Endothelial cell of umbilical vein (primary cell): ENCODE measurements at regions not wholly inside any gene's neighbourhood (a gene's known extent, or its start where the extent isn't known, plus 50 kb on each side); places are given as distances from the start of the nearest gene placed in this dataset.

Experiments
- BruUV-seq: library from RNA; stranded (reverse); fragments of 400-500 nt; replicated peaks from 2 replicates; lab custom pipeline; 2021; lab: Mats Ljungman, UMichigan
- CTCF ChIA-PET: fragments of 300-600, 350-600 bp; sonication (Branson Sonifier 250); formaldehyde crosslinking; loops from one replicate; lab custom pipeline; 2021; ENCODE audit warnings: antibody characterized with exemption, inconsistent platforms; lab: Charles Lee
- POLR2A ChIA-PET: fragments of 300-600, 350-600 bp; sonication (Branson Sonifier 250); formaldehyde crosslinking; loops from one replicate; lab custom pipeline; 2021; ENCODE audit warnings: antibody characterized with exemption, inconsistent platforms; lab: Charles Lee
- DNase-seq: peaks from one replicate; pipeline ENCODE4 v3.0.0-alpha.2; 2011; ENCODE audit warnings: low read depth, low spot score
- FAIRE-seq: peaks from 2 replicates; lab custom pipeline; 2011; peaks lifted over from hg19 to GRCh38; lab: Jason Lieb, UNC
- H2AFZ ChIP-seq: 2 replicates; pipeline ENCODE4 v1.6.0; 2012; ENCODE audit warnings: low read depth, low read length, control low read depth, inconsistent platforms
- H3K27ac ChIP-seq: 2 replicates; pipeline ENCODE4 v1.5.1; 2011; ENCODE audit warnings: low read depth, mild to moderate bottlenecking, control low read depth, low read length, moderate library complexity; ENCODE audit not compliant: insufficient read depth
- H3K27me3 ChIP-seq, 2 experiments: 2 replicates each; pipeline versions ENCODE4 v1.6.0 to v1.6.1; 2011; ENCODE audit warnings: low read length in 2 of 2, mixed read lengths in 1 of 2; ENCODE audit not compliant: control insufficient read depth in 2 of 2, insufficient read depth in 2 of 2
- H3K36me3 ChIP-seq, 2 experiments: 2 replicates in 1 of 2; 3 replicates in 1 of 2; pipeline ENCODE4 v1.5.1; 2011; ENCODE audit warnings: low read length in 2 of 2, mild to moderate bottlenecking in 1 of 2, moderate library complexity in 1 of 2; ENCODE audit not compliant: control insufficient read depth in 2 of 2, insufficient read depth in 2 of 2; ENCODE audit errors: extremely low read depth in 1 of 2
- H3K4me1 ChIP-seq: 3 replicates; pipeline ENCODE4 v1.5.1; 2011; ENCODE audit warnings: mild to moderate bottlenecking, low read length; ENCODE audit not compliant: control insufficient read depth, insufficient read depth; ENCODE audit errors: extremely low read depth
- H3K4me2 ChIP-seq: 2 replicates; pipeline ENCODE4 v1.6.1; 2011; ENCODE audit warnings: low read length, control low read depth, mixed read lengths; ENCODE audit not compliant: insufficient read depth
- H3K4me3 ChIP-seq, 3 experiments: fragments of 200-600 bp in 1 of 3; sonication (generic), shearing (Covaris generic) in 1 of 3; replicated peaks in 1 of 3; 2 replicates each; pipeline ENCODE4 v1.5.1; 2011 to 2016; ENCODE audit warnings: control low read depth in 3 of 3, low read length in 3 of 3, mild to moderate bottlenecking in 2 of 3, inconsistent platforms in 1 of 3, low read depth in 1 of 3, moderate library complexity in 1 of 3; ENCODE audit not compliant: insufficient read depth in 1 of 3
- H3K79me2 ChIP-seq: 2 replicates; pipeline ENCODE4 v1.6.0; 2012; ENCODE audit warnings: low read length, inconsistent platforms; ENCODE audit not compliant: control insufficient read depth, insufficient read depth
- H3K9ac ChIP-seq: replicated peaks from 2 replicates; pipeline ENCODE3; 2011; ENCODE audit warnings: low read length, control low read depth; ENCODE audit not compliant: insufficient read depth; ENCODE audit errors: extremely low read depth
- H3K9me1 ChIP-seq: replicated peaks from 3 replicates; pipeline ENCODE4 v1.6.0; 2011; ENCODE audit warnings: mild to moderate bottlenecking, low read length; ENCODE audit not compliant: control insufficient read depth, insufficient read depth; ENCODE audit errors: extremely low read depth
- H3K9me3 ChIP-seq: replicated peaks from 2 replicates; pipeline ENCODE4 v1.5.1; 2012; ENCODE audit warnings: low read length, inconsistent platforms; ENCODE audit not compliant: control insufficient read depth, insufficient read depth
- H4K20me1 ChIP-seq: replicated peaks from 2 replicates; pipeline ENCODE3; 2011; ENCODE audit warnings: mild to moderate bottlenecking, low read length; ENCODE audit not compliant: control insufficient read depth, insufficient read depth; ENCODE audit errors: extremely low read depth
- EZH2 ChIP-seq: IDR thresholded peaks from 2 replicates; pipeline ENCODE4 v1.6.1; 2012; ENCODE audit warnings: borderline replicate concordance, low read depth, mild to moderate bottlenecking, moderate library complexity, low read length, inconsistent platforms; ENCODE audit not compliant: severe bottlenecking
- FOS ChIP-seq: IDR thresholded peaks from 2 replicates; pipeline ENCODE4 v1.6.1; 2011; ENCODE audit warnings: mild to moderate bottlenecking, low read length, moderate library complexity, borderline replicate concordance; ENCODE audit not compliant: insufficient read depth
- GATA2 ChIP-seq: IDR thresholded peaks from 2 replicates; pipeline ENCODE4 v1.7.0; 2011; ENCODE audit warnings: low read depth, mild to moderate bottlenecking, moderate library complexity, mixed read lengths, low read length; ENCODE audit not compliant: insufficient read length, insufficient read depth
- JUN ChIP-seq: IDR thresholded peaks from 2 replicates; pipeline ENCODE4 v1.6.1; 2011; ENCODE audit warnings: borderline replicate concordance, low read depth; ENCODE audit not compliant: insufficient read length, insufficient read depth
- MYC ChIP-seq: IDR thresholded peaks from one replicate; pipeline ENCODE4 v1.6.1; 2011; ENCODE audit warnings: mild to moderate bottlenecking, low read depth, low read length
- POLR2A ChIP-seq: IDR thresholded peaks from 2 replicates; pipeline ENCODE4 v1.6.1; 2012; ENCODE audit warnings: low read depth, mild to moderate bottlenecking, control low read depth, low read length
- POLR2AphosphoS5 ChIP-seq: IDR thresholded peaks from 2 replicates; pipeline ENCODE4 v1.6.1; 2012; ENCODE audit warnings: low read depth, mild to moderate bottlenecking, control low read depth, low read length, moderate library complexity; ENCODE audit not compliant: insufficient read depth
- dilution Hi-C: fragments of 300-500 bp; cut with MboI; formaldehyde crosslinking; loops from one replicate; pipeline ENCODE4 v1.15.0; 2019; ENCODE audit warnings: low sequenced_read_pairs; ENCODE audit not compliant: extremely low pct_ligation_motif_present
- intact Hi-C: fragments of 100-400 bp; cut with micrococcal nuclease; formaldehyde crosslinking; loops from one replicate; pipeline ENCODE4 v1.10.0; 2022
- TF ChIP-seq, protein P1 (sequence below), 2 donors: IDR thresholded peaks; 1 replicate in 1 of 2; 2 replicates in 1 of 2; pipeline ENCODE4 v1.5.1; 2011; ENCODE audit warnings: low read length in 2 of 2, mild to moderate bottlenecking in 2 of 2, moderate library complexity in 2 of 2, control low read depth in 1 of 2, inconsistent platforms in 1 of 2, low read depth in 1 of 2; ENCODE audit not compliant: insufficient read depth in 1 of 2; ENCODE audit errors: extremely low read depth in 1 of 2
- TF ChIP-seq, protein P2 (sequence below): IDR thresholded peaks from 2 replicates; pipeline ENCODE4 v1.6.1; 2011; ENCODE audit not compliant: insufficient read depth, insufficient read length

DNA sequence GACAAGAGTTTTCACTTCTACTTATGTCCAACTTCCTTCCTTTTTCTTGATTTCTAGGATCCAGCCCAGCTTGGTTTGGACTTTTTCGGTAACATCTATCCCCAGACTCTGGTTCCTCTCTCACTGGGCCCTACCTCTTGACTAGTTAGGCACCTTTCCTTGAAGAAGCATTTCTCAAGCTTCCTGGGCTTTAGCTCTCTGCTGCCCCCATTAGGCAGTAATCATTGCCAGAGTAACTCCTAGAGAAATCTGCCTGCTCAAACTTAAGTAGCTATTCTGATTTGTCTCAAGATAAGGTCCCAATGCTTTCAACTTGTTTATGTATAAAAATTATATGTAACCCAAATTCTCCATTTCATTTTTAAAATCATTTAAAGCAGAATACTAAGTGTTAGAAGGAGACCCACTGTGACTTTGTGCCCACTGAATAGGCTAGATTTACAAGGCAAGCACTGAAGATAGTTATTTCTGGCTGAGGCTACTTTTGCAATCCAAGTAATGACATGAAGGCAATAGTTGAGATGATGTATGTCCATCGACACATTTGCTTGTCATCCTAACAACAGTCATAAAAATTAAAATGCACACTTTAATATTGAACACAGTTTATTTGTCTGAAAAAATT is 275.0 kb upstream of the G2E3 start:
- TF ChIP-seq POLR2AphosphoS5, result no peak
- TF ChIP-seq, protein P1, sequence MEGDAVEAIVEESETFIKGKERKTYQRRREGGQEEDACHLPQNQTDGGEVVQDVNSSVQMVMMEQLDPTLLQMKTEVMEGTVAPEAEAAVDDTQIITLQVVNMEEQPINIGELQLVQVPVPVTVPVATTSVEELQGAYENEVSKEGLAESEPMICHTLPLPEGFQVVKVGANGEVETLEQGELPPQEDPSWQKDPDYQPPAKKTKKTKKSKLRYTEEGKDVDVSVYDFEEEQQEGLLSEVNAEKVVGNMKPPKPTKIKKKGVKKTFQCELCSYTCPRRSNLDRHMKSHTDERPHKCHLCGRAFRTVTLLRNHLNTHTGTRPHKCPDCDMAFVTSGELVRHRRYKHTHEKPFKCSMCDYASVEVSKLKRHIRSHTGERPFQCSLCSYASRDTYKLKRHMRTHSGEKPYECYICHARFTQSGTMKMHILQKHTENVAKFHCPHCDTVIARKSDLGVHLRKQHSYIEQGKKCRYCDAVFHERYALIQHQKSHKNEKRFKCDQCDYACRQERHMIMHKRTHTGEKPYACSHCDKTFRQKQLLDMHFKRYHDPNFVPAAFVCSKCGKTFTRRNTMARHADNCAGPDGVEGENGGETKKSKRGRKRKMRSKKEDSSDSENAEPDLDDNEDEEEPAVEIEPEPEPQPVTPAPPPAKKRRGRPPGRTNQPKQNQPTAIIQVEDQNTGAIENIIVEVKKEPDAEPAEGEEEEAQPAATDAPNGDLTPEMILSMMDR (IDR thresholded peaks at IDR 0.05; ENCODE audit: extremely low read depth in 1 of 2, insufficient read depth in 1 of 2, low read depth in 1 of 2, low read length in 2 of 2), result peak; percentile 66 to 68
- Histone ChIP-seq H3K27ac (no peak overlapping the region), H3K4me1 (no peaks in the 10 kb centered on the region), H3K9ac (no peak overlapping the region), H3K4me2 (no peak overlapping the region), H4K20me1 (no peaks in the 10 kb centered on the region), H3K9me3 (no peaks in the 10 kb centered on the region), H3K4me3 (no peak overlapping the region), H3K79me2 (no peaks in the 10 kb centered on the region), H3K9me1 (no peaks in the 10 kb centered on the region), H2AFZ (no peak overlapping the region), H3K36me3 (no peaks in the 10 kb centered on the region), H3K27me3 (no peaks in the 10 kb centered on the region)
- peak; percentile 60 for DNase-seq
- intact Hi-C loops (no loop called here), dilution Hi-C loops (no loop called here)
- POLR2A ChIA-PET, result no interaction called here
- CTCF ChIA-PET, result interaction anchor here (0.6 to 7.8 kb wide), 40 partner anchors 9 to 1532 kb away, joined by 3 to 140 read pairs (median 4); no protein-coding TSS in a partner anchor
- no TSS peak for BruUV-seq
- FAIRE-seq, result peak; percentile 72

DNA sequence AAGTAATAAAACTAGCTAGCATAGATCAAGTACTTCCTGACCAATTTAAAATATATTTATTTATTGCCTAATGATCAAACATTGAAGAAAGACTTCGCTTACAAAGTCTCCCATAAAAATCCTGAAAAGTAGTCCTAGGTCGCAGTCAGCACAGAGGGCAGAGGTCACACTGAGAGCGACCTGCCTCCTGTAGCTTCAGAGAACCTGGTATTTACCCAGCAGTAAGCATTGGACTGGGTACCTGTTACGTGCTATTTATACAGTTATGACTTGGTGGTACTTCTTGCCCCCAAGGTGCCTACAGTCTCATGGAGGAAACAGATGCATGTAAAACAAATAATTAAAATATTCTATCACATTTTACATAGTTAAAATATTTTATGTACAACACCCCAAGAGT is 274.1 kb upstream of the G2E3 start:
- ChIA-PET CTCF (interaction anchor here (0.9 to 7.8 kb wide), 6 partner anchors 12 to 417 kb away, joined by 3 to 140 read pairs (median 18); no protein-coding TSS in a partner anchor), POLR2A (no interaction called here)
- H3K4me3 ChIP-seq, result no peak overlapping the region
- H3K27ac ChIP-seq, result no peak overlapping the region
- H2AFZ ChIP-seq, result no peak overlapping the region
- BruUV-seq, result no TSS peak
- H4K20me1 ChIP-seq, result no peaks in the 10 kb centered on the region
- intact Hi-C loops (no loop called here), dilution Hi-C loops (no loop called here)
- DNase-seq, result no peak
- no peak for FAIRE-seq
- H3K4me2 ChIP-seq, result no peak overlapping the region
- H3K79me2 ChIP-seq, result no peaks in the 10 kb centered on the region
- no peak overlapping the region for H3K9ac ChIP-seq
- no peaks in the 10 kb centered on the region for H3K36me3 ChIP-seq
- TF ChIP-seq EZH2 (no peak), GATA2 (no peak), POLR2AphosphoS5 (no peak), POLR2A (no peak), FOS (no peak), MYC (no peak), JUN (no peak)
- TF ChIP-seq, protein P1 (IDR thresholded peaks at IDR 0.05; ENCODE audit: extremely low read depth in 1 of 2, insufficient read depth in 1 of 2, low read depth in 1 of 2, low read length in 2 of 2), result no peak
- TF ChIP-seq, protein P2, sequence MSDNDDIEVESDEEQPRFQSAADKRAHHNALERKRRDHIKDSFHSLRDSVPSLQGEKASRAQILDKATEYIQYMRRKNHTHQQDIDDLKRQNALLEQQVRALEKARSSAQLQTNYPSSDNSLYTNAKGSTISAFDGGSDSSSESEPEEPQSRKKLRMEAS, result no peak
- H3K9me1 ChIP-seq, result no peaks in the 10 kb centered on the region
- no peaks in the 10 kb centered on the region for H3K9me3 ChIP-seq
- H3K27me3 ChIP-seq, result no peaks in the 10 kb centered on the region
- H3K4me1 ChIP-seq, result no peaks in the 10 kb centered on the region
